Astrocyte (in vitro differentiated cells and primary cell): ENCODE measurements at regions not wholly inside any gene's neighbourhood (a gene's known extent, or its start where the extent isn't known, plus 50 kb on each side); places are given as distances from the start of the nearest gene placed in this dataset.

Experiments
- CTCF ChIP-seq: IDR thresholded peaks from 2 replicates; pipeline ENCODE4 v1.5.1; 2011; ENCODE audit warnings: low read depth, mild to moderate bottlenecking, inconsistent platforms, low read length, moderate library complexity; ENCODE audit not compliant: insufficient read depth
- EZH2 ChIP-seq: IDR thresholded peaks from 2 replicates; pipeline ENCODE4 v1.6.1; 2012; ENCODE audit warnings: mild to moderate bottlenecking, low read length, inconsistent platforms; ENCODE audit not compliant: insufficient read depth

GRCh38 chr5:126007841-126008240 is 415.4 kb upstream of the GRAMD2B start:
- TF ChIP-seq CTCF (no peak), EZH2 (no peak)
